ENCODE measurements at regions not wholly inside any gene's neighbourhood (a gene's known extent, or its start where the extent isn't known, plus 50 kb on each side); places are given as distances from the start of the nearest gene placed in this dataset.
A peak's percentile ranks its signal among the peaks of the same experiment; 100 is the strongest.

DNA sequence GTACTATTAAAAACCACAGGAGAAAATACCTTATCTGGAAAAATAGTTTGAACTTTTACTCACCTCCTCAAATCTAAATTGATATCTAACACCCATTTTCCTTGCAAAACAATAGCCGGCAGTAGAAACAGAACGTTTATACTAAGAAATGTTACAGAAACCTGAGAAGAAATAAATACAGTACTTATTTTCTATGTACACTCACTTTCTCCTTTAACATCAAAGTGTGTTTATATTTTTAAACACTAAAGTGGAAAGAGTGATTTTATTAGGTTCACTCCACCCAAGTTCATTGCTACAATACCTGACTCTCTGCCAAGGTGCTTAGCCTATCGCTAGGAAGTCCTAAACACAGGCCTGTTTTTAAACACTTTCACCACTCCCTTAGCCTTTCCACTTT is 87.8 kb upstream of the TJP1 start:
- no peak overlapping the region for H3K4me3 ChIP-seq
- H3K36me3 ChIP-seq: no peaks in the 10 kb centered on the region
- WGBS, 2 donors: 11 to 61% methylated on average over 3 of the region's 3 CpGs
- H3K4me1 ChIP-seq: peaks cover 0 to 53% (median 37%) of the 10 kb centered on the region in 4 donors
- H3K9me3 ChIP-seq: no peaks in the 10 kb centered on the region
- H3K27me3 ChIP-seq: no peaks in the 10 kb centered on the region
- DNase-seq: no peak
- H3K27ac ChIP-seq: peak overlapping the region in 2 of 4 donors; percentile 36 to 37
- TF ChIP-seq, protein P1, sequence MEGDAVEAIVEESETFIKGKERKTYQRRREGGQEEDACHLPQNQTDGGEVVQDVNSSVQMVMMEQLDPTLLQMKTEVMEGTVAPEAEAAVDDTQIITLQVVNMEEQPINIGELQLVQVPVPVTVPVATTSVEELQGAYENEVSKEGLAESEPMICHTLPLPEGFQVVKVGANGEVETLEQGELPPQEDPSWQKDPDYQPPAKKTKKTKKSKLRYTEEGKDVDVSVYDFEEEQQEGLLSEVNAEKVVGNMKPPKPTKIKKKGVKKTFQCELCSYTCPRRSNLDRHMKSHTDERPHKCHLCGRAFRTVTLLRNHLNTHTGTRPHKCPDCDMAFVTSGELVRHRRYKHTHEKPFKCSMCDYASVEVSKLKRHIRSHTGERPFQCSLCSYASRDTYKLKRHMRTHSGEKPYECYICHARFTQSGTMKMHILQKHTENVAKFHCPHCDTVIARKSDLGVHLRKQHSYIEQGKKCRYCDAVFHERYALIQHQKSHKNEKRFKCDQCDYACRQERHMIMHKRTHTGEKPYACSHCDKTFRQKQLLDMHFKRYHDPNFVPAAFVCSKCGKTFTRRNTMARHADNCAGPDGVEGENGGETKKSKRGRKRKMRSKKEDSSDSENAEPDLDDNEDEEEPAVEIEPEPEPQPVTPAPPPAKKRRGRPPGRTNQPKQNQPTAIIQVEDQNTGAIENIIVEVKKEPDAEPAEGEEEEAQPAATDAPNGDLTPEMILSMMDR (IDR thresholded peaks at IDR 0.05): no peak
- TF ChIP-seq EP300 (IDR thresholded peaks at IDR 0.05) (no peak), POLR2A (IDR thresholded peaks at IDR 0.05) (no peak), POLR2AphosphoS5 (IDR thresholded peaks at IDR 0.05) (no peak)
- intact Hi-C loops (cut with DNase I): no loop called here

DNA sequence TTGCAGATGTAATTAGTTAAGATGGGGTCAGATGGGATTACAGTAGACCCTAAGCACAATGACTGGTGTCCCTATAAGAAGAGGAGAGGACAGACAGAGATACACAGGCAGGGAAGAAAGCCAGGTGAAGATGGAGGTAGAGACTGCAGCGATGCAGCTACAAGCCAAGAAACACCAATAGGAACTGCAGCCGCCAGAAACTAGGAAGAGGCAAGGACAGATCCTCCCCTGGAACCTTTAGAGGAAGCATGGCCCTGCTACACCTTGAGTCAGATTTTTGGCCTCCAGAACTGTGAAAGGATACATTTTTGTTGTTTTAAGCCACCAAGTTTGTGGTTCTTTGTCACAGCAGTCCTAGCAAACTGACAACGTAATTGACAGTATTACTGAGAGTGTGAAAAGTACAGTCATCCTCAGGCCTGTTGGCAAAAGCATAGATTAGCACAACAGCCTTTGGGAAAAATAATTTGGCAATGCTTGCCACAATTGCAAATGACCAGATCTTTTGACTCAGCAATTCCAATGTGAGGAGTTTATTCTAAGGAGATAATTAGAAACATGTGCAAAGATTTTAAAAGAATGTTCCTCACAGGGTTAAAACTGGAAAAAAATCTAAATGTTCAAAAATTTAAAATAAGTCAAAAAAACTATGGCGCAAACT is 82.6 kb upstream of the TJP1 start:
- Histone ChIP-seq H3K4me1 (peaks cover 0 to 9% (median 8%) of the 10 kb centered on the region in 4 donors), H3K27me3 (no peaks in the 10 kb centered on the region), H3K4me3 (no peak overlapping the region), H3K9me3 (no peaks in the 10 kb centered on the region), H3K27ac (no peak overlapping the region), H3K36me3 (no peaks in the 10 kb centered on the region)
- intact Hi-C loops (cut with DNase I): no loop called here
- WGBS, 2 donors: 69 to 83% methylated on average over 4 of the region's 4 CpGs
- TF ChIP-seq, protein P1 (IDR thresholded peaks at IDR 0.05): no peak
- no peak for TF ChIP-seq POLR2AphosphoS5 (IDR thresholded peaks at IDR 0.05)
- TF ChIP-seq POLR2A (IDR thresholded peaks at IDR 0.05): no peak
- no peak for TF ChIP-seq EP300 (IDR thresholded peaks at IDR 0.05)
- DNase-seq: no peak

DNA sequence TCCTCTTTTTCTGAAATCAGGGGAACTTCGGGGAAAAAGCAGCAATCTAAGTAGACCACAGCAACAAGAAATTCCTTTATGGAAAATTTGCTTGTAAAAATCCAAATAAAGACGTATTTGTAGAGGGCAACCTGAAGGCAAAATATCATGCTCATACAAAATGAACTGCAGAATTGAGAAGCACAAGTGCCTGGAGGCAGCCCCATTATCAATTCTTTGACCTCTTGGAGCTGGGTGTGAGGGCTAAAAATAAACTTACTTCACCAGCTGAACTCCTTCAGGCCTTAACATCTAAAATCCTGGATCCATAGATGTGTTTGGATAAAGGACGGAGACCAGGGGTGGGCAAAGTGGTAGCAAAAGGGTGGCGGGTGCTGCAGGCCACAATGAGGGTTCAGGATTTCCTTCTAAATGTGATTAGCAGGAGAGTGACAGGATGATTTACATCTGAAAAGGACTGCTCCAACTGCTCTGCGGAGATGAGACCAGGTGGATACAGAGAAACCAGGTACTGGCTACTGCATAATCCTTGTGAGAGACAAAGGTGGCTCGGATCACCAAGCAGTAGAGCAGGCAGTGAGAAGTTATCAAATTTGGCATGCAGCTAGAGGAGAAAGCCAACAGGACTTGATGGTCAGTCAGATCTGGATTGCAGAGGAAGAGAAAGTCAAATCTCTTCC is 81.7 kb upstream of the TJP1 start:
- H3K36me3 ChIP-seq: no peaks in the 10 kb centered on the region
- intact Hi-C loops (cut with DNase I): no loop called here
- no peak for DNase-seq
- TF ChIP-seq, protein P1 (IDR thresholded peaks at IDR 0.05): no peak
- TF ChIP-seq POLR2AphosphoS5 (IDR thresholded peaks at IDR 0.05): no peak
- TF ChIP-seq POLR2A (IDR thresholded peaks at IDR 0.05): no peak
- no peak for TF ChIP-seq EP300 (IDR thresholded peaks at IDR 0.05)
- H3K27me3 ChIP-seq: no peaks in the 10 kb centered on the region
- H3K4me1 ChIP-seq: no peaks in the 10 kb centered on the region
- H3K27ac ChIP-seq: no peak overlapping the region
- H3K4me3 ChIP-seq: no peak overlapping the region
- H3K9me3 ChIP-seq: no peaks in the 10 kb centered on the region
- WGBS, 2 donors: 88 to 92% methylated on average over 6 of the region's 6 CpGs

DNA sequence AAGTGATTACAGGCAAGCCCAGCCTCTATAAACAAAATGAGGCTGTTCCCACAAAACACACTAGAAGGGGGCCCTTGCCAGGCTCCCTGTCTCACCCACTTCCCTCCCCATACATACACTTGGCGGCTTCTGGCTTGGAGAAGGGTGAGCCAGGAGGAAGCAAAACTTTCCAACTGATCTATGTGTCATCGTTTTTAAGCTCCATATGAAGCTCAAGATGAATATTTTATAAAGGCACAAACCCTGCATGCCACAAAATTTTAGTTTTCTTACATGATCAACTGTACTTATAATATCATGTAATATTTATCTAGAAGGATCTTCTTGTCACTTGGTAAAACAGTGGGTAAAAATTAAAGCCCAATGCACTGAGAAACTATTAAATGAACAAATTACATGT is 80.8 kb upstream of the TJP1 start:
- WGBS, 2 donors: 86 to 87% methylated on average over 2 of the region's 2 CpGs
- H3K4me1 ChIP-seq: no peaks in the 10 kb centered on the region
- intact Hi-C loops (cut with DNase I): no loop called here
- TF ChIP-seq POLR2A (IDR thresholded peaks at IDR 0.05) (no peak), EP300 (IDR thresholded peaks at IDR 0.05) (no peak), POLR2AphosphoS5 (IDR thresholded peaks at IDR 0.05) (no peak)
- TF ChIP-seq, protein P1 (IDR thresholded peaks at IDR 0.05): no peak
- no peak overlapping the region for H3K4me3 ChIP-seq
- no peaks in the 10 kb centered on the region for H3K36me3 ChIP-seq
- no peak for DNase-seq
- H3K27ac ChIP-seq: no peak overlapping the region
- H3K27me3 ChIP-seq: no peaks in the 10 kb centered on the region
- H3K9me3 ChIP-seq: no peaks in the 10 kb centered on the region

Data from sigmoid colon (tissue), 6 donors.